MCF 10A (cell line): ENCODE measurements at regions not wholly inside any gene's neighbourhood (a gene's known extent, or its start where the extent isn't known, plus 50 kb on each side); places are given as distances from the start of the nearest gene placed in this dataset.

Experiments
- BruUV-seq: library from RNA; stranded (reverse); fragments of 400-500 nt; replicated peaks from 2 replicates; lab custom pipeline; 2021; lab: Mats Ljungman, UMichigan
- CTCF ChIA-PET: fragments of 300-600 bp; sonication (Branson Sonifier 250); formaldehyde crosslinking; extraction: SDS; loops from one replicate; lab custom pipeline; 2021; ENCODE audit warnings: antibody characterized with exemption, inconsistent platforms; lab: Yijun Ruan, JAX
- POLR2A ChIA-PET: fragments of 300-600, 350-650 bp; sonication (Branson Sonifier 250); formaldehyde crosslinking; extraction: SDS; loops from one replicate; lab custom pipeline; 2020; ENCODE audit warnings: antibody characterized with exemption, inconsistent platforms; lab: Yijun Ruan, JAX
- DNase-seq: peaks from one replicate; pipeline ENCODE4 v3.0.0-alpha.2; 2018; ENCODE audit not compliant: unreplicated experiment
- H3K27ac Mint-ChIP-seq: one replicate; pipeline ENCODE4 v1.8.0; 2022; ENCODE audit warnings: mild to moderate bottlenecking, low read depth, mixed read lengths; ENCODE audit not compliant: unreplicated experiment
- H3K27me3 Mint-ChIP-seq: one replicate; pipeline ENCODE4 v1.8.0; 2022; ENCODE audit warnings: mixed read lengths; ENCODE audit not compliant: insufficient read depth, unreplicated experiment
- H3K36me3 Mint-ChIP-seq: one replicate; pipeline ENCODE4 v1.8.0; 2022; ENCODE audit warnings: mild to moderate bottlenecking, moderate library complexity, mixed read lengths; ENCODE audit not compliant: insufficient read depth, unreplicated experiment
- H3K4me1 Mint-ChIP-seq: one replicate; pipeline ENCODE4 v1.8.0; 2022; ENCODE audit warnings: mixed read lengths; ENCODE audit not compliant: insufficient read depth, unreplicated experiment
- H3K4me3 Mint-ChIP-seq: one replicate; pipeline ENCODE4 v1.8.0; 2022; ENCODE audit warnings: mild to moderate bottlenecking, moderate library complexity, mixed read lengths; ENCODE audit not compliant: unreplicated experiment
- H3K9me3 Mint-ChIP-seq: one replicate; pipeline ENCODE4 v1.8.0; 2022; ENCODE audit warnings: mixed read lengths; ENCODE audit not compliant: unreplicated experiment
- intact Hi-C: fragments of 100-400 bp; cut with micrococcal nuclease; formaldehyde crosslinking; loops from 2 replicates; pipeline ENCODE4 v1.14.1; 2022
- TF ChIP-seq, protein P1 (sequence below): fragments of 200-600 bp; IDR thresholded peaks from one replicate; pipeline ENCODE4 v1.8.0; 2022; ENCODE audit warnings: antibody characterized with exemption, mild to moderate bottlenecking; ENCODE audit not compliant: unreplicated experiment

DNA sequence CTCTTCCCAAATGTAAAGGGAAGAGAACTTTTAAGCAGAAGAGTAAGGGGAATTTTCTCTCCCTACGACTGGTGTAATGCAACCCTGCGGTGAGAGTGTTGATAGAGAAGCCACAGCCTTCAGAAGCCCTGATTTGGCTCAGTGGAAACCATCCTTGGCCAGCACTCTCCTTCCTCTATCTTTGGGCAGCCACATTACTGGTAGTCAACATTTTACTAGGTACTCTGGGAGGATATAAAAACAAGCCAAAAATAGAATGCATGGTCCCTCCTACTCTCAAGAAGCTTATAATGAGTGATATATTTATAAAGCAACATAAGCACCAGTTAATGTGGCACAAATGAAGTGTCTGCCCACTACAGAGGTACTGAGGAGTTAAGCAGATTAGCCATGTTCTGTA is 201.8 kb upstream of the NCAM1 start:
- Mint-ChIP-seq H3K36me3 (no peaks in the 10 kb centered on the region), H3K27ac (no peak overlapping the region), H3K4me3 (no peak overlapping the region), H3K4me1 (no peaks in the 10 kb centered on the region), H3K27me3 (peaks cover 19% of the 10 kb centered on the region), H3K9me3 (no peaks in the 10 kb centered on the region)
- ChIA-PET CTCF (interaction anchor here (0.5 to 1.7 kb wide), 7 partner anchors 8 to 538 kb away, joined by 3 to 7 read pairs (median 3); no protein-coding TSS in a partner anchor), POLR2A (interaction anchor here (0.6 to 1.0 kb wide), 2 partner anchors 10 to 37 kb away, joined by 3 read pairs; no protein-coding TSS in a partner anchor)
- TF ChIP-seq, protein P1, sequence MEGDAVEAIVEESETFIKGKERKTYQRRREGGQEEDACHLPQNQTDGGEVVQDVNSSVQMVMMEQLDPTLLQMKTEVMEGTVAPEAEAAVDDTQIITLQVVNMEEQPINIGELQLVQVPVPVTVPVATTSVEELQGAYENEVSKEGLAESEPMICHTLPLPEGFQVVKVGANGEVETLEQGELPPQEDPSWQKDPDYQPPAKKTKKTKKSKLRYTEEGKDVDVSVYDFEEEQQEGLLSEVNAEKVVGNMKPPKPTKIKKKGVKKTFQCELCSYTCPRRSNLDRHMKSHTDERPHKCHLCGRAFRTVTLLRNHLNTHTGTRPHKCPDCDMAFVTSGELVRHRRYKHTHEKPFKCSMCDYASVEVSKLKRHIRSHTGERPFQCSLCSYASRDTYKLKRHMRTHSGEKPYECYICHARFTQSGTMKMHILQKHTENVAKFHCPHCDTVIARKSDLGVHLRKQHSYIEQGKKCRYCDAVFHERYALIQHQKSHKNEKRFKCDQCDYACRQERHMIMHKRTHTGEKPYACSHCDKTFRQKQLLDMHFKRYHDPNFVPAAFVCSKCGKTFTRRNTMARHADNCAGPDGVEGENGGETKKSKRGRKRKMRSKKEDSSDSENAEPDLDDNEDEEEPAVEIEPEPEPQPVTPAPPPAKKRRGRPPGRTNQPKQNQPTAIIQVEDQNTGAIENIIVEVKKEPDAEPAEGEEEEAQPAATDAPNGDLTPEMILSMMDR = no peak
- intact Hi-C loops = no loop called here
- BruUV-seq = no TSS peak
- no peak for DNase-seq

DNA sequence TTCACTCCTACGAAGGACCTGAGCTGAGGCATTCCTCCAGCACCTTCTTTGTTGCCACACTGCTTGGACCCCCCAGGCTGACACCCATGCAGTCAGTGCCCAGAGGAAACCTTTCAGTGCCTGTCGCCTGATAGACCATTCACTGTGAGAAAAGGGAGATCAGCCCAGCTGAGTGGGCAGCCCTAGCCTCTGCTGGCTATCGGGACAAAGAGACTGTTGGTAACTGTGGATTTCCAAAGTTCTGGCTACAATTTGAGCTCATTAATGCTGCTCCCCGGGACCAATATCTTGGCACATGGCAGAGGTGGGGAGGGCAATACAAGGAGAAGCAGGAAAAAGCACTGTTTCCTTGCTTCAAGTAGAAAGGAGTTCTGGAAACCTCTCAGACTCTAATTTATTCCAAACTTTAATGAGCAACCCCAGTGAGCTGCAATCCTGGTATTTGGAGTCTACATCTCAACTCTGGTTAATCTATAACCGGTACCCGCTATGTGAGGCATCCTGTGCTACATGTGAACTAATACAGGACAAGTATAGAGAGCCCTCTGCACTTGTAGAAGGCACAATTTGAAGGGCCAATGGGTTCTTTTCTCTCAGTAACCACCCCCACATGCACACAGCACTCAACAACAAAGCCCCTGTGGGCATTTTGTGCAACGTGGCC is 200.7 kb upstream of the NCAM1 start:
- peaks cover 19% of the 10 kb centered on the region for H3K27me3 Mint-ChIP-seq
- intact Hi-C loops = no loop called here
- CTCF ChIA-PET = interaction anchor here (0.5 to 0.6 kb wide), 3 partner anchors 420 to 529 kb away, joined by 3 to 4 read pairs (median 3); no protein-coding TSS in a partner anchor
- TF ChIP-seq, protein P1 = no peak
- BruUV-seq = no TSS peak
- POLR2A ChIA-PET = interaction anchor here (0.6 to 1.0 kb wide), 2 partner anchors 11 to 147 kb away, joined by 3 read pairs; no protein-coding TSS in a partner anchor
- H3K36me3 Mint-ChIP-seq = no peaks in the 10 kb centered on the region
- no peak overlapping the region for H3K27ac Mint-ChIP-seq
- no peaks in the 10 kb centered on the region for H3K4me1 Mint-ChIP-seq
- H3K9me3 Mint-ChIP-seq = no peaks in the 10 kb centered on the region
- DNase-seq = no peak
- H3K4me3 Mint-ChIP-seq = no peak overlapping the region

DNA sequence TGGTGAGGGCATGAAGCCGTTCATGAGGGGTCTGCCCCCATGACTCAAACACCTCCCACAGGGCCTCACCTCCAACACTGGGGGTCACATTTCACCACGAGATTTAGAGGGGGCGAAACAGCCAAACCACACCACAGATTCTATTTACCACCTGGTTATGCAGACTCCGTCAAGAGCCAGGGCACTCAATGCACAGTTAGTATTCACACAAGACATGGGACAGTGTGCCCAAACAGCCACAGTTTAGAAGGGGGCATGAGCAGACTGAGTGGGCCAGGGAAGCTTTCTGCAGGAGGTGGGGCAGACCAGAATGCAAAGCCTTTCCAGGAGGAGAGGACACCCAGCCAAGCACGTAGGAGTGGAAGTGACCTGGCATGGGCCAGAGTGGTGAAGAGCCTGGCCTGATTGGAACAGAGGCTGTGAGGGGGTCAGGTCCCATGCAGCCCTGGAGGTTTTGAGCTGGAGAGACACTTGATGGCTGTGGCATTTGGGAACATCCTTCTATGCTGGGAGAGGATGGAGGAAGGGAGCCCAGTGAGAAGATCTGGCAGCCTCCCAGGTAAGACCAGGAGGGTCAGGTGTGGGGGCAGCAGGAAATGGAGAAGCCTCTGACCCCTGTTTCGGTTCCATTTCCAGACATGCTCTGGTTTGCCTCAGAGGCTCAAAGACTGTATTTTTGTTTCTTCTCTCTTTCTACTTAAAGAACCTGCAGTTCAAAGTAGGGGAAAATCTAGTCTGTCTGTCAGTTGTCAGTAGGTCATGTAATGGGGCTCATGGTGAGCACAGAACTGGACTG is 199.1 kb upstream of the NCAM1 start:
- Mint-ChIP-seq H3K4me1 (no peaks in the 10 kb centered on the region), H3K36me3 (no peaks in the 10 kb centered on the region), H3K4me3 (no peak overlapping the region), H3K27ac (no peak overlapping the region), H3K27me3 (peaks cover 19% of the 10 kb centered on the region), H3K9me3 (no peaks in the 10 kb centered on the region)
- BruUV-seq = no TSS peak
- ChIA-PET POLR2A (no interaction called here), CTCF (no interaction called here)
- DNase-seq = no peak
- TF ChIP-seq, protein P1 = no peak
- intact Hi-C loops = no loop called here

DNA sequence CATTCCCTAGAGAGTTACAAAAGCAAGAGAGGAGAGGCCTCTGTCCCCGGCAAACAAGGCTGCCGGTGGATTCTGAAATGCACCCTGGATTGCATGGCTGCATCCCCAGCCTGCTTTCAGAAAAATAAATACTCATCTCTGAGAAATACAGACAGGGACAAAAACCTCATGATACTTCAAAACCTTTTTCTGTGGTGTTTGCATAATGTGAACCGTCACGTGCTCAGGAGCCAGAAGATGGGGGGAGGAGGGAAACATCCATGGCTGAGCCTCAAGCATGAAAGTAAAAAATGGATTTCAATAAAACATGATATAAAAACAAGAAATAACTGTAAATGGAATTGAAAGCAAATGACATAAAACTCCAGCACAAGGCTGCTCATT is 198.5 kb upstream of the NCAM1 start:
- BruUV-seq = no TSS peak
- no peak overlapping the region for H3K27ac Mint-ChIP-seq
- no peaks in the 10 kb centered on the region for H3K36me3 Mint-ChIP-seq
- CTCF ChIA-PET = no interaction called here
- H3K27me3 Mint-ChIP-seq = peaks cover 19% of the 10 kb centered on the region
- POLR2A ChIA-PET = no interaction called here
- H3K4me1 Mint-ChIP-seq = no peaks in the 10 kb centered on the region
- H3K9me3 Mint-ChIP-seq = no peaks in the 10 kb centered on the region
- intact Hi-C loops = no loop called here
- no peak overlapping the region for H3K4me3 Mint-ChIP-seq
- TF ChIP-seq, protein P1 = no peak
- no peak for DNase-seq
